Adipocyte (in vitro differentiated cells): ENCODE measurements at regions not wholly inside any gene's neighbourhood (a gene's known extent, or its start where the extent isn't known, plus 50 kb on each side); places are given as distances from the start of the nearest gene placed in this dataset.
A peak's percentile ranks its signal among the peaks of the same experiment; 100 is the strongest.

Experiments used
- DNase-seq: peaks from one replicate; pipeline ENCODE4 v3.0.0-alpha.2; 2015; ENCODE audit warnings: low read depth
- H3K27me3 ChIP-seq: replicated peaks from 2 replicates; pipeline ENCODE4 v1.7.0; 2013; ENCODE audit warnings: mild to moderate bottlenecking, low read length, moderate library complexity; ENCODE audit not compliant: control insufficient read depth, insufficient read depth
- H3K36me3 ChIP-seq: 2 replicates; pipeline ENCODE4 v1.7.0; 2013; ENCODE audit warnings: low read length, mild to moderate bottlenecking, moderate library complexity; ENCODE audit not compliant: control insufficient read depth, insufficient read depth, severe bottlenecking
- H3K4me1 ChIP-seq: 2 replicates; pipeline ENCODE4 v1.7.0; 2013; ENCODE audit warnings: mild to moderate bottlenecking, low read length, moderate library complexity; ENCODE audit not compliant: control insufficient read depth, insufficient read depth
- H3K4me3 ChIP-seq: 2 replicates; pipeline ENCODE4 v1.7.0; 2013; ENCODE audit warnings: mild to moderate bottlenecking, low read length, moderate library complexity
- H3K9ac ChIP-seq: 2 replicates; pipeline ENCODE4 v1.7.0; 2013; ENCODE audit warnings: mild to moderate bottlenecking, low read length, moderate library complexity
- H3K9me3 ChIP-seq: 2 replicates; pipeline ENCODE4 v1.7.0; 2013; ENCODE audit warnings: mild to moderate bottlenecking, low read length, moderate library complexity; ENCODE audit not compliant: control insufficient read depth

GRCh38 chr6:20284672-20285071 is 72.4 kb upstream of the MBOAT1 start:
- H3K4me1 ChIP-seq, result no peaks in the 10 kb centered on the region
- H3K4me3 ChIP-seq, result no peak overlapping the region
- no peak for DNase-seq
- peaks cover 8% of the 10 kb centered on the region for H3K9me3 ChIP-seq
- H3K9ac ChIP-seq, result no peak overlapping the region
- no peaks in the 10 kb centered on the region for H3K36me3 ChIP-seq
- H3K27me3 ChIP-seq, result no peaks in the 10 kb centered on the region

GRCh38 chr6:20286968-20287565 is 74.8 kb upstream of the MBOAT1 start:
- Histone ChIP-seq H3K36me3 (no peaks in the 10 kb centered on the region), H3K4me1 (no peaks in the 10 kb centered on the region), H3K27me3 (no peaks in the 10 kb centered on the region), H3K4me3 (no peak overlapping the region), H3K9me3 (peaks cover 7% of the 10 kb centered on the region), H3K9ac (no peak overlapping the region)
- DNase-seq, result no peak

- H3K4me1 ChIP-seq, result no peaks in the 10 kb centered on the region
- no peak overlapping the region for H3K9ac ChIP-seq
- H3K4me3 ChIP-seq, result no peak overlapping the region
- no peaks in the 10 kb centered on the region for H3K27me3 ChIP-seq
- peak; percentile 94 for DNase-seq
- H3K36me3 ChIP-seq, result no peaks in the 10 kb centered on the region
- H3K9me3 ChIP-seq, result no peaks in the 10 kb centered on the region
Measured at GRCh38 chr6:20291764-20292580, 79.7 kb upstream of the MBOAT1 start.

- Histone ChIP-seq H3K27me3 (no peaks in the 10 kb centered on the region), H3K9ac (no peak overlapping the region), H3K36me3 (no peaks in the 10 kb centered on the region), H3K9me3 (no peaks in the 10 kb centered on the region), H3K4me3 (no peak overlapping the region), H3K4me1 (no peaks in the 10 kb centered on the region)
- DNase-seq, result no peak
Measured at GRCh38 chr6:20292905-20293304, 80.6 kb upstream of the MBOAT1 start.

- H3K4me3 ChIP-seq, result no peak overlapping the region
- no peaks in the 10 kb centered on the region for H3K27me3 ChIP-seq
- H3K9ac ChIP-seq, result no peak overlapping the region
- no peak for DNase-seq
- no peaks in the 10 kb centered on the region for H3K4me1 ChIP-seq
- H3K36me3 ChIP-seq, result no peaks in the 10 kb centered on the region
- H3K9me3 ChIP-seq, result no peaks in the 10 kb centered on the region
Measured at GRCh38 chr6:20301256-20301655, 89.0 kb upstream of the MBOAT1 start.

- no peak overlapping the region for H3K4me3 ChIP-seq
- no peaks in the 10 kb centered on the region for H3K9me3 ChIP-seq
- no peaks in the 10 kb centered on the region for H3K4me1 ChIP-seq
- H3K27me3 ChIP-seq, result no peaks in the 10 kb centered on the region
- no peak for DNase-seq
- no peak overlapping the region for H3K9ac ChIP-seq
- no peaks in the 10 kb centered on the region for H3K36me3 ChIP-seq
Measured at GRCh38 chr6:20302168-20302567, 89.9 kb upstream of the MBOAT1 start.

- no peaks in the 10 kb centered on the region for H3K9me3 ChIP-seq
- DNase-seq, result peak; percentile 48
Measured at GRCh38 chr6:20302702-20303251, 90.5 kb upstream of the MBOAT1 start.

GRCh38 chr6:20306491-20306890 is 94.2 kb upstream of the MBOAT1 start:
- H3K4me1 ChIP-seq, result no peaks in the 10 kb centered on the region
- H3K4me3 ChIP-seq, result no peak overlapping the region
- no peak for DNase-seq
- no peak overlapping the region for H3K9ac ChIP-seq
- H3K36me3 ChIP-seq, result no peaks in the 10 kb centered on the region
- no peaks in the 10 kb centered on the region for H3K9me3 ChIP-seq
- H3K27me3 ChIP-seq, result no peaks in the 10 kb centered on the region

More at GRCh38 chr6:20302702-20303251, 90.5 kb upstream of the MBOAT1 start:
- Histone ChIP-seq H3K4me3 (no peak overlapping the region), H3K9ac (no peak overlapping the region), H3K36me3 (no peaks in the 10 kb centered on the region), H3K27me3 (no peaks in the 10 kb centered on the region), H3K4me1 (no peaks in the 10 kb centered on the region)

- Histone ChIP-seq H3K9ac (no peak overlapping the region), H3K36me3 (no peaks in the 10 kb centered on the region), H3K4me3 (no peak overlapping the region), H3K4me1 (no peaks in the 10 kb centered on the region), H3K27me3 (no peaks in the 10 kb centered on the region), H3K9me3 (no peaks in the 10 kb centered on the region)
- peak; percentile 34 for DNase-seq
Measured at GRCh38 chr6:20309186-20309585, 92.5 kb upstream of the E2F3 start.

- no peak for DNase-seq
- Histone ChIP-seq H3K27me3 (no peaks in the 10 kb centered on the region), H3K9me3 (no peaks in the 10 kb centered on the region), H3K4me3 (no peak overlapping the region), H3K4me1 (peaks cover 2% of the 10 kb centered on the region), H3K9ac (no peak overlapping the region), H3K36me3 (no peaks in the 10 kb centered on the region)
Measured at GRCh38 chr6:20310185-20310584, 91.5 kb upstream of the E2F3 start.

GRCh38 chr6:20312606-20313005 is 89.1 kb upstream of the E2F3 start:
- Histone ChIP-seq H3K9me3 (peaks cover 4% of the 10 kb centered on the region), H3K9ac (no peak overlapping the region), H3K4me3 (no peak overlapping the region), H3K27me3 (no peaks in the 10 kb centered on the region), H3K4me1 (peaks cover 6% of the 10 kb centered on the region), H3K36me3 (no peaks in the 10 kb centered on the region)
- DNase-seq, result no peak
